Upper lobe of left lung (tissue), 6 donors: ENCODE measurements at regions not wholly inside any gene's neighbourhood (a gene's known extent, or its start where the extent isn't known, plus 50 kb on each side); places are given as distances from the start of the nearest gene placed in this dataset.

ENCODE experiments used
- ATAC-seq, 2 donors: fragments of 200-7000 bp; cut with Tn5 transposase; one replicate each; pipeline ENCODE4 v1.9.1; 2022; ENCODE audit warnings: mild to moderate bottlenecking in 2 of 2, moderate library complexity in 2 of 2; ENCODE audit not compliant: low FRiP score in 2 of 2
- DNase-seq, 2 donors: peaks; one replicate each; pipeline ENCODE4 v3.0.0-alpha.2; 2019 to 2020
- H3K27ac ChIP-seq, 4 donors: fragments of 200-600 bp; sonication (generic); one replicate each; pipeline ENCODE4 v1.5.1; 2016 to 2019
- H3K27me3 ChIP-seq, 4 donors: fragments of 200-600 bp; sonication (generic); one replicate each; pipeline ENCODE4 v1.5.1; 2017 to 2019
- H3K36me3 ChIP-seq, 4 donors: fragments of 200-600 bp; sonication (generic); one replicate each; pipeline ENCODE4 v1.5.1; 2016 to 2019
- H3K4me1 ChIP-seq, 4 donors: fragments of 200-600 bp; sonication (generic); one replicate each; pipeline ENCODE4 v1.5.1; 2018 to 2019
- H3K4me3 ChIP-seq, 4 donors: fragments of 200-600 bp; sonication (generic); one replicate each; pipeline ENCODE4 v1.5.1; 2017 to 2019; ENCODE audit warnings: mild to moderate bottlenecking in 2 of 4, moderate library complexity in 1 of 4
- H3K9me3 ChIP-seq, 4 donors: fragments of 200-600 bp; sonication (generic); one replicate each; pipeline ENCODE4 v1.5.1; 2018 to 2019
- CTCF ChIP-seq, 6 experiments: fragments of 450-650 bp in 4 of 6; fragments of 200-600 bp in 2 of 6; sonication (generic) in 2 of 6; IDR thresholded peaks; one replicate each; pipeline ENCODE4 v1.5.1; 2016 to 2019; ENCODE audit warnings: antibody characterized with exemption in 6 of 6
- EP300 ChIP-seq, 4 donors: sonication (generic); formaldehyde crosslinking; IDR thresholded peaks; one replicate each; pipeline ENCODE4 v1.5.1; 2017; ENCODE audit warnings: antibody characterized with exemption in 4 of 4, control low read depth in 2 of 4
- POLR2A ChIP-seq, 4 donors: fragments of 450-650 bp; IDR thresholded peaks; one replicate each; pipeline ENCODE4 v1.5.1; 2016 to 2017; ENCODE audit warnings: antibody characterized with exemption in 4 of 4, mild to moderate bottlenecking in 2 of 4
- POLR2AphosphoS5 ChIP-seq, 2 donors: sonication (generic); formaldehyde crosslinking; IDR thresholded peaks; one replicate each; pipeline ENCODE4 v1.5.1; 2017; ENCODE audit warnings: antibody characterized with exemption in 2 of 2
- WGBS, 2 donors: methylation state at CpG; one replicate each; pipeline ENCODE4 v1.1.5; 2017 to 2018; 5-methylcytosine and 5-hydroxymethylcytosine counted together
- donor health status: DM: no; HTN: no; CAD: no; lungs with moderate emphysema.
- donor health status: DM: no; HTN: yes; CAD: no; lungs with severe emphysema.

GRCh38 chr18:11322006-11322405 is 172.6 kb upstream of the PIEZO2 start:
- Histone ChIP-seq H3K27ac (no peak overlapping the region), H3K9me3 (no peaks in the 10 kb centered on the region), H3K27me3 (no peaks in the 10 kb centered on the region), H3K4me1 (no peaks in the 10 kb centered on the region), H3K4me3 (no peak overlapping the region), H3K36me3 (no peaks in the 10 kb centered on the region)
- WGBS, 2 donors, result 47 to 69% methylated on average over 4 of the region's 4 CpGs
- TF ChIP-seq POLR2AphosphoS5 (IDR thresholded peaks at IDR 0.05), result no peak
- no peak for TF ChIP-seq CTCF (IDR thresholded peaks at IDR 0.05)
- TF ChIP-seq POLR2A (IDR thresholded peaks at IDR 0.05), result no peak
- no peak for TF ChIP-seq EP300 (IDR thresholded peaks at IDR 0.05)
- DNase-seq (no peak), ATAC-seq (no peak)

- DNase-seq, result peak in 1 of 2 donors; percentile 38
- 56 to 60% methylated on average over 11 of the region's 11 CpGs for WGBS, 2 donors
- Histone ChIP-seq H3K4me1 (no peaks in the 10 kb centered on the region), H3K9me3 (no peaks in the 10 kb centered on the region), H3K27ac (no peak overlapping the region), H3K36me3 (no peaks in the 10 kb centered on the region), H3K27me3 (no peaks in the 10 kb centered on the region), H3K4me3 (no peak overlapping the region)
- TF ChIP-seq POLR2AphosphoS5 (IDR thresholded peaks at IDR 0.05) (no peak), POLR2A (IDR thresholded peaks at IDR 0.05) (no peak), EP300 (IDR thresholded peaks at IDR 0.05) (no peak), CTCF (IDR thresholded peaks at IDR 0.05) (no peak)
- no peak for ATAC-seq
Observed at GRCh38 chr18:11320986-11321385, 171.6 kb upstream of the PIEZO2 start.

GRCh38 chr18:11316546-11316945 is 167.2 kb upstream of the PIEZO2 start:
- TF ChIP-seq CTCF (IDR thresholded peaks at IDR 0.05) (no peak), EP300 (IDR thresholded peaks at IDR 0.05) (no peak)
- ATAC-seq, result no peak
- DNase-seq, result no peak

GRCh38 chr18:11310476-11311086 is 161.2 kb upstream of the PIEZO2 start:
- peak in 1 of 2 donors; percentile 68 for ATAC-seq
- 78 to 91% methylated on average over 1 of the region's 1 CpG for WGBS, 2 donors
- Histone ChIP-seq H3K27me3 (no peaks in the 10 kb centered on the region), H3K4me1 (peaks cover 0 to 3% (median 0%) of the 10 kb centered on the region in 4 donors), H3K27ac (no peak overlapping the region), H3K36me3 (no peaks in the 10 kb centered on the region), H3K4me3 (no peak overlapping the region), H3K9me3 (no peaks in the 10 kb centered on the region)
- TF ChIP-seq EP300 (IDR thresholded peaks at IDR 0.05) (no peak), CTCF (IDR thresholded peaks at IDR 0.05) (peak in 2 of 6 experiments; percentile 20 to 31), POLR2AphosphoS5 (IDR thresholded peaks at IDR 0.05) (no peak), POLR2A (IDR thresholded peaks at IDR 0.05) (no peak)
- DNase-seq, result no peak

More at GRCh38 chr18:11316546-11316945, 167.2 kb upstream of the PIEZO2 start:
- Histone ChIP-seq H3K4me3 (no peak overlapping the region), H3K27ac (no peak overlapping the region), H3K4me1 (no peaks in the 10 kb centered on the region), H3K27me3 (no peaks in the 10 kb centered on the region), H3K9me3 (no peaks in the 10 kb centered on the region), H3K36me3 (no peaks in the 10 kb centered on the region)

GRCh38 chr18:11309172-11309571 is 159.8 kb upstream of the PIEZO2 start:
- Histone ChIP-seq H3K27me3 (no peaks in the 10 kb centered on the region), H3K36me3 (no peaks in the 10 kb centered on the region), H3K4me3 (no peak overlapping the region), H3K9me3 (no peaks in the 10 kb centered on the region), H3K4me1 (peaks cover 0 to 3% (median 0%) of the 10 kb centered on the region in 4 donors), H3K27ac (no peak overlapping the region)
- ATAC-seq (no peak), DNase-seq (no peak)
- TF ChIP-seq CTCF (IDR thresholded peaks at IDR 0.05) (no peak), POLR2A (IDR thresholded peaks at IDR 0.05) (no peak), EP300 (IDR thresholded peaks at IDR 0.05) (no peak), POLR2AphosphoS5 (IDR thresholded peaks at IDR 0.05) (no peak)
- 93 to 94% methylated on average over 3 of the region's 3 CpGs for WGBS, 2 donors
